ENCODE measurements at regions not wholly inside any gene's neighbourhood (a gene's known extent, or its start where the extent isn't known, plus 50 kb on each side); places are given as distances from the start of the nearest gene placed in this dataset.
A peak's percentile ranks its signal among the peaks of the same experiment; 100 is the strongest.

GRCh38 chr2:12173943-12174340 is 427.5 kb downstream of the LPIN1 start:
- H3K4me3 ChIP-seq, result no peak overlapping the region
- no peak overlapping the region for H3K27ac ChIP-seq

DNA sequence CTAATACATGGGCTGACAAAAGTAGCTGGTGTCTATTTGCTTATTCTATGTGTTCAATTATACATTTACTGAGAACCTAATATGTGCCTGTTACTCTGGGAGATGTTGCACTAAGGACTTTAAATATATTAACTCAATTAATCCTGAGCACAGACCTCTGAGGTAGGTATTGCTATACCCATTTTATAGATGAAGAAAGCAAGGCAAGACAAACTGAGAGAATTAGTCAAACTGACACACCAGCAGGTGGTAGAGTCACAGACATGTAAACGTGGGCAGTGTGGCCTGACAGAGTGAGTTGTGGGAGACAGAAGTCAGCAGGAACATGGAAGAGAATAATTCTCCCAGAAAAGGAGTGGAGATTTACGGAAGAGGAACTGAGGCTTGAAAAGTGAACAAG is 428.9 kb downstream of the LPIN1 start:
- Histone ChIP-seq H3K27ac (no peak overlapping the region), H3K4me3 (no peak overlapping the region)

DNA sequence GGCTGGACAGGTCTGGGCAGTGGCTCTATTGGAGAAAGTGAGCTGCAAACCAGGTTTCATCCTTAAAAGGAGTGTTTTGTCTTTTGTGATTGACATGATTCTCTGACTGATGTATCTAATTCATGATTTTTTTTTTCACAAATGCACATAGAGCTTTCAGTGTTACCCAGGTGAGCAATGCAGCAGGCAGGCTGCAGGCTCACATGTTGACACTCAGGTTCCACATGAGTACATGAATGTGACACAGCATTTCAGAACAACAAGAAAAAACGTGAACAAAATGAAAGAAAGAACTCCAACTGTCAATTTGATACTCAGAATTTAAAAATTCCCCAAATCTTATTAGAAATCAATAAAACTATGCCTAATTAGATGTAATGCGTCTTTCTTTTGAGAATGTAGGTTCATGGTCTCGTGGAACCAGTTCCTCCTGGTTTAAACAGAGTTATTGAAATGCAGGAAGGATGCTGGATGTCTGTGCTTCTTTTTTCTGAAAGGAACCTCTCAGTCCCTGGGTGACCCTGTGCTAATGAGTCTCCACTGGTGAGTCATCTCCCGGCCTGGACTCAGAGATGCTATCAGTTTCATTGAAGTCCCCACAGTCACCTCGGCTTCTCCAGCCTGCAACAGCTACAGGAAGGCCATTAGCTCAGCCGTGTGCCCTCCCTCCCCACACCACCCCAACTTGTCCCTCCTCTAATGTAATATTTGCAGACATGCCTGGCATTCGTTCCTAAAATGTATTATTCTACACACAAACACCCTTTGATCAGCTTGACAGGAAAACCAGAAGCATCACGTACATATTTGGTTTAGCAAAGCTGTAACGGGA is 430.4 kb downstream of the LPIN1 start:
- Histone ChIP-seq H3K4me3 (no peak overlapping the region), H3K27ac (peak overlapping the region in 3 of 21 experiments; percentile 1 to 46 (median 38))

GRCh38 chr2:12177455-12178288 is 431.2 kb downstream of the LPIN1 start:
- Histone ChIP-seq H3K27ac (peak overlapping the region in 6 of 21 experiments; percentile 1 to 58 (median 35)), H3K4me3 (no peak overlapping the region)

DNA sequence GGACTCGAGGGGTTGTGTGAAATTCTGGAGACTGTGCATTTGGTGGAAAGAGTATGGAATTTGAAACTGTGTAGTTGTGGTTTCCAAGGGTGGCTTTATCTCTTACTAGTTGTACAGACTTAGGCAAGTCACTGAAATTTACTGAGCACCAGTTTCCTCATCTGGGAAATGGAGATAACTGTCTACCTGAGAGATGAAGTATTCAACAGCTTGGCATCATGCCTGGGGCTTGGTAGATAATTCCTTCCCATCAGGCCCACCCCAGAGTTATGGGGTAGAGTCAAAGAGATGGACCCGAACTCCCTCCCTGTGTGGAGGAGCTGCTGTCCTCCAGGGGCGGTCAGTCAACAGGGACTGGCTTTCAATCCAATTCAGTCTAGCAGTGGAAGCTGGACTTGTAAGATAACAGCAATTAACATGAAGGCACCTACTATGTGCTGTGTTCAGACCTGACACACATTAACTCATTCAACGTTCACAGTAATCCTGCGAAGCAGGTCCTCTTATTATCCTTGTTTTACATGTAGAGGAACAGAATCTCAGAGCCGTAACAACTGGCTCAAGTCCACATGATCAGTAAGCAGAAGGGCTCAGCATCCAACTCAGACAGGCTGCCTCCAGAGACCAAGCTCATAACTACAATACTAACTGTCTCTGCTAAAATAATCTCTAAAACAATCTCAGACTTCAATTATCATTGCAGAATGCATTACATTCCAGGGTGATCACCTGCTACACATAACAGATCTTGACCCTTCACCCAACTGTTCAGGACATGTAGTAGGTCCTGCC is 432.1 kb downstream of the LPIN1 start:
- Histone ChIP-seq H3K4me3 (no peak overlapping the region), H3K27ac (peak overlapping the region in 1 of 21 experiments; percentile 32)

DNA sequence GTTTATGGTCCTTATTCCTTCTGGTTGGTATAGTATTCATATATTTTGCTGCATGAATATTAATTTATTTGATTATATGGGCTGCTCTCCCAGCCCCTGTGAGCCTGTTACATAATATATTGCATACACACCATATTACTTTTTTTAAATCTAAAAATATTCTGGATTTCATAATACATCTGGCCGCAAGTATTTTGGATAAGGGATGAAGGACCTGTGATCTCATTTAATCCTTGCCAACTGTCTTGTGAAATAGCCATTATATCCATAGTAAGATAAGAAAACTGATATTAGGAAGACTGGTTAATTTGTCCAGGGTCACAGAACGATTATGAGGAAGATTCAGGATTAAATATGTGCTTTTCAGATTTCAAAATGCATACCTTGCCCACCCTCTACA is 433.6 kb downstream of the LPIN1 start:
- H3K27ac ChIP-seq, result no peak overlapping the region
- no peak overlapping the region for H3K4me3 ChIP-seq

DNA sequence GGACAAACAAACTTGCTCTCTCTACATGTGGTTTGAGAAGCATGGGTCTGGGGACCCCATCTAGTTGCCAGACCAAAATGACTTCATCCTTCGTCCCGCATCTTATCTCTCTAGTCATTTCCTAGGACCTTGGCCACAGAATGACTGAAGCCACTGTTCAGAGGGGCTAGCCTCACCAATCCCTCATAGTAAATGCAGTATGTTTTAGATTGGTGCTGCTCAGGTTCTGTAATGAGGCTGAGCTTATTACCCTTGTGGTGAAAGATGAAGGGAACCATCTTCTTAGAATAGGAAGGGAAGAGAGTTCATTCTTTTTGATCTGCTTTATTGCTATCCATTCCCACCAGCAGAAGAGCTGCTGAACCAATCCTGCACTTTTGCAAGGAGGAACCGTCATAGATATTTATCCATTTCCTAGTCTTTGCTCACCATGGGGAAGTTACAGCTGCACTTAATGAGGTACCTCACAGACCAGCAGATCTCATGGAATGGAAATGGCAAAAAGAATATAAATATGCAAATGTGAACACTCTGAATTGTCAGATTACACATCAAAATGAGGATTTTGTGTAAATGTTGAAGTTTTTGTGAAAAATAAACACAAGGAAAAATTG is 436.7 kb downstream of the LPIN1 start:
- H3K4me3 ChIP-seq, result no peak overlapping the region

DNA sequence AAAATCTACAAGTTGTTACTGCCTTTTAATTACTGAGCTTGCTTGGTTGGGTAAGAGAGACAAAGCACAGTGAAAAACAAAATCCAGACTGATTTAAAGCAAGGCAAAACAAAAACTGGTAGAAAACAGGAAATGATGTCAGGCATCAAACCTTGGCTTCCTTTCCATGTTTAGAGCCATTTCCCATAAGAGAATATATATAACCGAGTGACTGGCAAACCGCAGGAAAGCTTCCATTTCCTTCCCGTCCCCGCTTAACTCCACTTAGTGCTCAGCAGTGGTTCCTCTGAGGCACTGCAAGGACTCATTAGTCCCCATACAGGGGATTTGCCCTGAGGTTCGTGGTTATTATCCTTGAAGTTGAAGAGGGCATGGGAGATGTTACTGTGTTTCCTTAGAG is 446.3 kb downstream of the LPIN1 start:
- no peak overlapping the region for H3K4me3 ChIP-seq
- peak overlapping the region in 4 of 21 experiments; percentile 6 to 73 (median 42) for H3K27ac ChIP-seq

More for the DNA sequence above, 436.7 kb downstream of the LPIN1 start:
- H3K27ac ChIP-seq, result no peak overlapping the region

DNA sequence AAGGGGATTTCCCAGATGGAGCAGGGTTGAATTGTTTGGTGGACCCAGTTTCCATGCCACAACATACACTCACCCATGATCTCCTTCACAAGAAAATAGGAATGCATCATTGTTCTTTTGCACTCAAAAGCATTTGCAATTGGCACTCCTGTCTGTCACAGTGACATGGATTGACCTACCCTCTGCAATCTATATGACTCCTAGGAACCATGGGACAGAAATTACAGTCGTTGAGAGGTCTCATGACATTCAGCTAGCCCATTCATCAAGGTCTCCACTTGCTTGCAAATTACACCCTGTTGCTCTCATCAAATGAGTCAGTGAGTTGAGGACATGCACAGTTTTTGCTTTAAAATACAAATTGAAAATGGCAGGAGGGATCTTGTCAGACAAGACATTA is 448.5 kb downstream of the LPIN1 start:
- H3K4me3 ChIP-seq, result no peak overlapping the region
- no peak overlapping the region for H3K27ac ChIP-seq

- no peak overlapping the region for H3K4me3 ChIP-seq
- H3K27ac ChIP-seq, result no peak overlapping the region
These were observed 450.1 kb downstream of the LPIN1 start for GRCh38 chr2:12196495-12196894.

- Histone ChIP-seq H3K4me3 (no peak overlapping the region), H3K27ac (no peak overlapping the region)
These were observed 450.7 kb downstream of the LPIN1 start for GRCh38 chr2:12197133-12197532.

DNA sequence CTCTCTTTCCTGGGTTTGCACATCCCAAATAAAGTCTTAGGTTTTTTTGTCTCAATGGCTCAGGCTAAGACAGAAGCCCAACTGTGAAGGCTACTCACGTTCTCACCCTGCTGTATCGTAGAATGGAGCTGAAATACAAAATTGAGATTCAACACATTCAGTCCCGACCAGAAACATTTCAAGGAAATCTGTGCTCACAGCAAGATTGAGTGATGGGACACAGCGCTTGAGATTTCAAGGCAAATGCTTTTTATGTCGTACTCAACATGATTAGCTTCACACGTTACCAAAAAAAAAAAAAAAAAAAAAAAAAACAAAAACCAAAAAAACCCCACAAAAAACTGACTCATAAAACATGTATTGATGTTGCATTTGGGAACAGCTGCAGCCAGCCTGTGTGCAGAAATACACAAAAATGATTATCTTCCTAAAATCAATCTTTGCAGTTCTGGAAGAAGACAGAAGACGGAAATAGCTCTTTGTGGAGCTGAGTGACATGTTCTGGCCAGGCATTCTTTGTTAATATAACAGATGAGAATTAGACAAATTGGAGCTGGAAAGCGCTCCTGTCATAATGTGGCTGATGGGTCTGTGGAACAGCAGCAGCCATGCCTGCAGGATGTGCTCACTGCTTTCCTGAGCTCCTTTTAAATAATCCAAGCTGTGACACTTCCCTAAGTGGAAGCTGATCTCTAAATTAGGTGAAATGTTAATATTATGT is 453.2 kb downstream of the LPIN1 start:
- H3K4me3 ChIP-seq, result no peak overlapping the region

GRCh38 chr2:12201369-12201768 is 454.9 kb downstream of the LPIN1 start:
- H3K4me3 ChIP-seq, result no peak overlapping the region
- no peak overlapping the region for H3K27ac ChIP-seq

More for the DNA sequence above, 453.2 kb downstream of the LPIN1 start:
- no peak overlapping the region for H3K27ac ChIP-seq

DNA sequence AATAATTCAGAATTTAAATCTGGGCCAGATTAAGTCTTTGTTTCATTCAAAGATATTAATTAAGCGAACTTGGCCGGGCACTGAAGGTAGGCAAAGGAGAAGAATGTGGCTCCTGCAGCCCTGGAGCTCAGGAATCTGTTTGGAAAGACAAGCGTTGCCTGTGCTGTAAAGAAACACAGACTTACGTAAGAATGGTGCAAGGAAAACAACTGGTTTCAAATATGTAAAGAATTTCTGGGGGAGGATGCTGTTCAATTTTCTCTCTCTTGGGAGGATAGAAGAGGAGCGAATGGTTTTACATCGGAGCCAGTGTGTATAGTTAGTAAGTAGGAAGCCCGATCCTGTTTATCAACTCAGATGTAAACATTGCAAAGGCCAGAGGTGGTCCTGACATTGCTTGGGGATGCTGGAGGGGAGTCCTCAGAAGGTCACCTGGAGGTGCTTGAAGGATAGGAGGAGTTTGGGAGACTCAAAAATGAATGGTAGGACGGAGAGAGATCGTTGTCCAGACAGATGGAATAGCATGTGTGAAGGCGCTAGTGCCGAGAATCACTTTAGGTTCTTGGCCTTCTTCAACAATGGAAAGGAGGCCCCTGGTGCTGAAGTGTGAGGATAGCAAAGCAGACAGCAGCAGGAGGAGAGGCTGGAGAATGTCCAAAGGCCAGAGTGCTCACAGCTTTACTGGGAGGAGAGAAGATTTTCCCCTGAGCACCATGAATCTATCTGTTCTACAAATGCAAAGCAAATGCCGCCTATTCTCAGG is 456.1 kb downstream of the LPIN1 start:
- Histone ChIP-seq H3K4me3 (no peak overlapping the region), H3K27ac (no peak overlapping the region)

GRCh38 chr2:12203528-12203927 is 457.1 kb downstream of the LPIN1 start:
- no peak overlapping the region for H3K27ac ChIP-seq
- no peak overlapping the region for H3K4me3 ChIP-seq

DNA sequence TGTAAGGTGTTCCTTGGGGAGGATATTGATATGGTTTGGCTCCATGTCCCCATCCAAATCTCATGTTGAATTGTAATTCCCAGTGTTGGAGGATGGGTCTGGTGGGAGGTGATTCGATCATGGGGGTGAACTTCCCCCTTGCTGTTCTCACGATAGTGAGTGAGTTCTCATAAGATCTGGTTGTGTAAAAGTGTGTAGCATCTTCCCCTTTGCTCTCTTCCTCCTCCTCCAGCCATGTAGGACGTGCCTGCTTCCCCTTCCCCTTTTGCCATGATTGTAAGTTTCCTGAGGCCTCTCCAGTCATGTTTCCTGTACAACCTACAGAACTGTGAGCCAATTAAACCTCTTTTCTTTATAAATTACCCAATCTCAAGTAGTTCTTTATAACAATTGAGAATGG is 458.7 kb downstream of the LPIN1 start:
- no peak overlapping the region for H3K4me3 ChIP-seq
- H3K27ac ChIP-seq, result no peak overlapping the region

GRCh38 chr2:12207491-12207890 is 461.1 kb downstream of the LPIN1 start:
- H3K27ac ChIP-seq, result no peak overlapping the region

More at GRCh38 chr2:12207491-12207890, 461.1 kb downstream of the LPIN1 start:
- H3K4me3 ChIP-seq, result no peak overlapping the region

Measured in skin epidermis (tissue), 12 donors.